H1 (cell line): ENCODE measurements at regions not wholly inside any gene's neighbourhood (a gene's known extent, or its start where the extent isn't known, plus 50 kb on each side); places are given as distances from the start of the nearest gene placed in this dataset.

ENCODE experiments used
- CTCF ChIA-PET: fragments of 300-600 bp; sonication (Branson Sonifier 250); formaldehyde crosslinking; loops from one replicate; lab custom pipeline; 2021; ENCODE audit not compliant: partially characterized antibody; lab: Charles Lee
- POLR2A ChIA-PET: fragments of 300-600 bp; sonication (Branson Sonifier 250); formaldehyde crosslinking; loops from one replicate; lab custom pipeline; 2021; ENCODE audit warnings: inconsistent platforms; ENCODE audit not compliant: partially characterized antibody; lab: Charles Lee
- DNase-seq, 2 experiments: peaks; one replicate each; pipeline versions ENCODE4 v3.0.0 to v3.0.0-alpha.2; 2010 to 2022; ENCODE audit warnings: low spot score in 2 of 2, low read depth in 1 of 2, mixed read lengths in 1 of 2
- FAIRE-seq: peaks from 2 replicates; lab custom pipeline; 2011; peaks lifted over from hg19 to GRCh38; lab: Jason Lieb, UNC
- H2AFZ ChIP-seq: 2 replicates; pipeline ENCODE4 v1.8.1; 2012; ENCODE audit warnings: low read length, inconsistent platforms
- H2AK5ac ChIP-seq: 2 replicates; pipeline ENCODE4 v1.6.1; 2013; ENCODE audit warnings: low read depth, low read length
- H2BK120ac ChIP-seq: replicated peaks from 2 replicates; pipeline ENCODE3; 2013; ENCODE audit warnings: low read depth, low read length, inconsistent platforms
- H2BK12ac ChIP-seq: 2 replicates; pipeline ENCODE4 v1.6.1; 2013; ENCODE audit warnings: low read depth, low read length
- H2BK15ac ChIP-seq: 2 replicates; pipeline ENCODE4 v1.6.1; 2013; ENCODE audit warnings: low read length
- H2BK20ac ChIP-seq: 2 replicates; pipeline ENCODE4 v1.6.1; 2013; ENCODE audit warnings: low read length
- H2BK5ac ChIP-seq: 2 replicates; pipeline ENCODE4 v1.6.1; 2013; ENCODE audit warnings: low read depth, low read length
- H3K14ac ChIP-seq: 2 replicates; pipeline ENCODE4 v1.6.1; 2013; ENCODE audit warnings: inconsistent platforms; ENCODE audit not compliant: insufficient read length
- H3K18ac ChIP-seq: 2 replicates; pipeline ENCODE4 v1.6.1; 2013; ENCODE audit warnings: low read length; ENCODE audit errors: extremely low read depth
- H3K23ac ChIP-seq: 2 replicates; pipeline ENCODE4 v1.6.1; 2013; ENCODE audit warnings: inconsistent platforms; ENCODE audit not compliant: insufficient read length
- H3K23me2 ChIP-seq: 2 replicates; pipeline ENCODE4 v1.6.1; 2013; ENCODE audit warnings: low read depth, low read length
- H3K27ac ChIP-seq: 2 replicates; pipeline ENCODE4 v1.6.1; 2011; ENCODE audit warnings: low read depth, low read length, inconsistent platforms
- H3K27me3 ChIP-seq, 4 experiments: replicated peaks in 1 of 4; 1 replicate in 1 of 4; 2 replicates in 3 of 4; pipeline versions ENCODE4 v1.6.1 to v1.8.1; 2011 to 2013; ENCODE audit warnings: low read length in 3 of 4, mild to moderate bottlenecking in 3 of 4, inconsistent platforms in 2 of 4, mixed read lengths in 2 of 4, moderate library complexity in 1 of 4; ENCODE audit not compliant: control insufficient read depth in 3 of 4, insufficient read depth in 3 of 4; ENCODE audit errors: extremely low read depth in 1 of 4
- H3K36me3 ChIP-seq, 4 experiments: 2 replicates each; pipeline versions ENCODE4 v1.6.1 to v1.8.1; 2011 to 2013; ENCODE audit warnings: mild to moderate bottlenecking in 4 of 4, low read length in 3 of 4, moderate library complexity in 2 of 4, control low read depth in 1 of 4, inconsistent platforms in 1 of 4; ENCODE audit not compliant: insufficient read depth in 4 of 4, control insufficient read depth in 2 of 4
- H3K4ac ChIP-seq: replicated peaks from 2 replicates; pipeline ENCODE3; 2013; ENCODE audit warnings: low read length, low read depth, mixed read lengths, inconsistent platforms; ENCODE audit not compliant: insufficient read length
- H3K4me1 ChIP-seq, 4 experiments: replicated peaks in 1 of 4; 1 replicate in 1 of 4; 2 replicates in 3 of 4; pipeline versions ENCODE4 v1.6.1 to v1.8.1; 2011 to 2013; ENCODE audit warnings: low read length in 3 of 4, inconsistent platforms in 2 of 4, mixed read lengths in 1 of 4; ENCODE audit not compliant: insufficient read depth in 4 of 4, control insufficient read depth in 3 of 4
- H3K4me2 ChIP-seq, 2 experiments: 2 replicates each; pipeline versions ENCODE4 v1.6.1 to v1.8.1; 2011 to 2013; ENCODE audit warnings: low read depth in 2 of 2, low read length in 2 of 2, control low read depth in 1 of 2, inconsistent platforms in 1 of 2, mild to moderate bottlenecking in 1 of 2; ENCODE audit not compliant: insufficient read depth in 1 of 2
- H3K4me3 ChIP-seq, 4 experiments: fragments of 200-600, 300-600 bp in 1 of 4; sonication (generic), shearing (Covaris generic), sonication (Bioruptor Twin) in 1 of 4; 2 replicates each; pipeline versions ENCODE4 v1.5.1 to v1.8.1; 2011 to 2016; ENCODE audit warnings: low read length in 4 of 4, low read depth in 3 of 4, control low read depth in 2 of 4, inconsistent platforms in 2 of 4, mild to moderate bottlenecking in 2 of 4, mixed read lengths in 1 of 4, moderate library complexity in 1 of 4; ENCODE audit not compliant: insufficient read depth in 2 of 4; ENCODE audit errors: extremely low read depth in 1 of 4
- H3K56ac ChIP-seq: replicated peaks from 2 replicates; pipeline ENCODE3; 2013; ENCODE audit warnings: low read depth, mild to moderate bottlenecking, mixed read lengths, low read length, inconsistent platforms; ENCODE audit not compliant: insufficient read length
- H3K79me1 ChIP-seq: 2 replicates; pipeline ENCODE4 v1.6.1; 2013; ENCODE audit warnings: low read depth, low read length, control low read depth
- H3K79me2 ChIP-seq, 2 experiments: 2 replicates each; pipeline versions ENCODE4 v1.6.1 to v1.8.1; 2012 to 2013; ENCODE audit warnings: low read length in 2 of 2, mild to moderate bottlenecking in 2 of 2, inconsistent platforms in 1 of 2; ENCODE audit not compliant: insufficient read depth in 2 of 2, control insufficient read depth in 1 of 2
- H3K9ac ChIP-seq, 4 experiments: replicated peaks in 1 of 4; 1 replicate in 1 of 4; 2 replicates in 3 of 4; pipeline versions ENCODE4 v1.6.1 to v1.8.1; 2011 to 2013; ENCODE audit warnings: low read depth in 3 of 4, low read length in 3 of 4, control low read depth in 2 of 4, mild to moderate bottlenecking in 2 of 4, moderate library complexity in 2 of 4, inconsistent platforms in 1 of 4; ENCODE audit errors: extremely low read depth in 1 of 4
- H3K9me3 ChIP-seq, 2 experiments: 2 replicates each; pipeline versions ENCODE4 v1.6.1 to v1.8.1; 2012 to 2013; ENCODE audit warnings: mild to moderate bottlenecking in 2 of 2, moderate library complexity in 2 of 2, control low read depth in 1 of 2, inconsistent platforms in 1 of 2, low read depth in 1 of 2, low read length in 1 of 2, mixed read lengths in 1 of 2; ENCODE audit not compliant: insufficient read depth in 2 of 2
- H4K20me1 ChIP-seq, 2 experiments: replicated peaks in 1 of 2; 2 replicates each; pipeline versions ENCODE3 to v1.8.1; 2011 to 2013; ENCODE audit warnings: inconsistent platforms in 2 of 2, low read length in 2 of 2, mild to moderate bottlenecking in 1 of 2; ENCODE audit not compliant: insufficient read depth in 2 of 2, control insufficient read depth in 1 of 2
- H4K5ac ChIP-seq: 2 replicates; pipeline ENCODE4 v1.6.1; 2013; ENCODE audit warnings: low read length, low read depth, mixed read lengths, inconsistent platforms; ENCODE audit not compliant: insufficient read length
- H4K8ac ChIP-seq: 2 replicates; pipeline ENCODE4 v1.8.0; 2013; ENCODE audit warnings: mild to moderate bottlenecking, moderate library complexity, low read length, inconsistent platforms; ENCODE audit not compliant: insufficient read depth; ENCODE audit errors: extremely low read depth
- H4K91ac ChIP-seq: replicated peaks from 2 replicates; pipeline ENCODE3; 2013; ENCODE audit warnings: low read length, mixed read lengths, inconsistent platforms; ENCODE audit not compliant: insufficient read length
- ATF3 ChIP-seq: IDR thresholded peaks from 2 replicates; pipeline ENCODE4 v1.6.1; 2011; ENCODE audit warnings: low read depth, mild to moderate bottlenecking, low read length; ENCODE audit not compliant: insufficient read depth
- POU5F1 ChIP-seq: IDR thresholded peaks from 2 replicates; pipeline ENCODE4 v1.6.1; 2011; ENCODE audit warnings: low read depth, mild to moderate bottlenecking, low read length, moderate library complexity
- RXRA ChIP-seq: IDR thresholded peaks from 2 replicates; pipeline ENCODE4 v1.6.1; 2011; ENCODE audit warnings: low read depth, mild to moderate bottlenecking, low read length, moderate library complexity; ENCODE audit not compliant: insufficient read depth
- TCF12 ChIP-seq: IDR thresholded peaks from 2 replicates; pipeline ENCODE4 v1.6.1; 2011; ENCODE audit warnings: low read depth, mild to moderate bottlenecking, low read length
- WGBS, 2 experiments: shearing (Covaris generic) in 1 of 2; methylation state at CpG; one replicate each; pipeline versions ENCODE4 v1.1.6 to v1.1.7; 2013 to 2015; ENCODE audit warnings: low lambda C conversion rate in 2 of 2, mixed read lengths in 2 of 2, inconsistent platforms in 1 of 2, low coverage in 1 of 2, missing lambda C conversion rate in 1 of 2; ENCODE audit not compliant: insufficient replicate concordance in 2 of 2, insufficient coverage in 1 of 2, insufficient read length in 1 of 2; ENCODE audit errors: extremely low coverage in 1 of 2, missing lambda C conversion rate in 1 of 2; 5-methylcytosine and 5-hydroxymethylcytosine counted together
- TF ChIP-seq, protein P1 (sequence below): IDR thresholded peaks from 2 replicates; pipeline ENCODE4 v1.6.1; 2012; ENCODE audit warnings: inconsistent platforms

DNA sequence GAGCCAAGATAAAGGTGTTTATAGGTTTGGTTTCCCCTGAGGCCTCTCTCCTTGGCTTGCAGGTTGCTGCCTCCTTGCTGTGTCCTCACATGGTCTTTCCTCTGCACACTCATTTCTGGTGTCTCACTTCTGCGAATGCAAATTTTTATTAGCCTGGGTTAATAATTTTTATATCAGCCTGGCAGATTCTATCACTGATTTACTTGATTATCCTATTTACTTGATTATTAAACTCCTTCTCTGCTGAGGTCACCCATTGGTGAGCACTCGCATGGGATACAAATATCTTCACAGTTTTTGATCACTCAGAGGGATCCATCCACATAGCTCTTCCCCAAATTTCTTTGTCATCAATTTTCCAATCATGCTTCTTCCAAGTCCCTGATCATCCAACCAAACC lies 90.9 kb upstream of the IGLL5 start (continued):
- TF ChIP-seq POU5F1: no peak

DNA sequence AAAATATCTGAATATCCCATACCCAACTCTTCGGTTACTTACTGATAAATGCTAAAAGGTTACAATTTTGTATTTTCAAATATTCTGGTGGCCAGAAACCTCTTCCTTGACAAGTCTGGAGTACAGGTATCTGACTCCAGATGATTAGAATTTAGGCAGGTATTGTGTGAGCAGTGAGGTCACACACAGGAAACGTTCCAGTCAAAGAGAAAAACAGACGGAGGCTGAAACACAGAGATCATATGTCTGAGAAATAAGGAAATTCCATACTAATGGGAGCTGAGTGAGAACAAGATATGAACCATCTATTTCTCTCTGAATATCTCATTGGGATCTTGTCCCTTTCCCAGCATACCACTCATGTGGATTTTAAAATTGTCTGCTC lies 89.4 kb upstream of the IGLL5 start:
- Histone ChIP-seq H3K4me1 (no peaks in the 10 kb centered on the region; a peak in 1 of 7 replicates), H2BK12ac (no peak overlapping the region), H3K18ac (no peak overlapping the region), H3K27ac (no peak overlapping the region), H2AFZ (no peak overlapping the region), H3K4ac (no peak overlapping the region), H4K20me1 (no peaks in the 10 kb centered on the region), H3K79me1 (no peaks in the 10 kb centered on the region), H2BK5ac (no peak overlapping the region), H3K23me2 (no peaks in the 10 kb centered on the region), H3K9ac (no peak overlapping the region), H3K23ac (no peak overlapping the region), H3K56ac (no peak overlapping the region), H2BK120ac (no peak overlapping the region), H2BK20ac (no peak overlapping the region), H4K5ac (no peak overlapping the region), H4K91ac (no peak overlapping the region), H3K9me3 (peaks cover 24 to 68% of the 10 kb centered on the region in 2 experiments), H3K14ac (no peak overlapping the region), H3K36me3 (no peaks in the 10 kb centered on the region), H4K8ac (no peak overlapping the region), H3K4me2 (no peak overlapping the region), H2BK15ac (no peak overlapping the region), H3K79me2 (no peaks in the 10 kb centered on the region), H3K4me3 (no peak overlapping the region), H3K27me3 (peaks cover 5 to 36% (median 16%) of the 10 kb centered on the region in 4 experiments), H2AK5ac (no peak overlapping the region)
- ChIA-PET POLR2A (no interaction called here), CTCF (no interaction called here)
- WGBS, 2 experiments: 91% methylated on average over 3 of the region's 3 CpGs; no CpG with 5 or more reads in 1 of the 2 experiments
- FAIRE-seq (no peak), DNase-seq (no peak)
- TF ChIP-seq TCF12 (no peak), ATF3 (no peak), RXRA (no peak)
- TF ChIP-seq, protein P1, sequence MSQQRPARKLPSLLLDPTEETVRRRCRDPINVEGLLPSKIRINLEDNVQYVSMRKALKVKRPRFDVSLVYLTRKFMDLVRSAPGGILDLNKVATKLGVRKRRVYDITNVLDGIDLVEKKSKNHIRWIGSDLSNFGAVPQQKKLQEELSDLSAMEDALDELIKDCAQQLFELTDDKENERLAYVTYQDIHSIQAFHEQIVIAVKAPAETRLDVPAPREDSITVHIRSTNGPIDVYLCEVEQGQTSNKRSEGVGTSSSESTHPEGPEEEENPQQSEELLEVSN: no peak
